B cell (primary cell): ENCODE measurements at regions not wholly inside any gene's neighbourhood (a gene's known extent, or its start where the extent isn't known, plus 50 kb on each side); places are given as distances from the start of the nearest gene placed in this dataset.

Source experiments
- ATAC-seq: fragments of 200-7000 bp; cut with Tn5 transposase; one replicate; pipeline ENCODE4 v1.10.0; 2021; ENCODE audit warnings: low read depth, mild to moderate bottlenecking, moderate number of reproducible peaks, moderate library complexity
- CTCF ChIA-PET: fragments of 350-600 bp; sonication (Branson Sonifier 250); formaldehyde crosslinking; loops from one replicate; lab custom pipeline; 2021; ENCODE audit warnings: antibody characterized with exemption, inconsistent platforms; lab: Charles Lee
- POLR2A ChIA-PET: fragments of 350-600 bp; sonication (Branson Sonifier 250); formaldehyde crosslinking; loops from one replicate; lab custom pipeline; 2021; ENCODE audit warnings: antibody characterized with exemption; lab: Charles Lee
- DNase-seq: peaks from one replicate; pipeline ENCODE4 v3.0.0; 2013
- H2AFZ ChIP-seq: 2 replicates; pipeline ENCODE4 v1.6.1; 2012; ENCODE audit warnings: mild to moderate bottlenecking, low read depth, low read length; ENCODE audit not compliant: insufficient read depth, poor library complexity, severe bottlenecking
- H3K27ac ChIP-seq, 2 donors: 1 replicate in 1 of 2; 2 replicates in 1 of 2; pipeline ENCODE4 v1.5.1; 2012 to 2013; ENCODE audit warnings: low read length in 2 of 2, mild to moderate bottlenecking in 2 of 2, moderate library complexity in 1 of 2
- H3K27me3 ChIP-seq, 4 experiments: fragments of 200-600 bp in 1 of 4; sonication (generic) in 1 of 4; replicated peaks in 1 of 4; 1 replicate in 2 of 4; 2 replicates in 2 of 4; pipeline versions ENCODE4 v1.6.1 to v1.7.0; 2013 to 2016; ENCODE audit warnings: low read length in 3 of 4, mild to moderate bottlenecking in 2 of 4, mixed read lengths in 1 of 4, moderate library complexity in 1 of 4; ENCODE audit not compliant: insufficient read depth in 4 of 4, control insufficient read depth in 3 of 4; ENCODE audit errors: control extremely low read depth in 1 of 4
- H3K36me3 ChIP-seq, 2 experiments: replicated peaks in 1 of 2; 1 replicate in 1 of 2; 2 replicates in 1 of 2; pipeline versions ENCODE4 v1.6.1 to v1.7.1; 2013; ENCODE audit warnings: low read length in 1 of 2; ENCODE audit not compliant: insufficient read depth in 2 of 2, control insufficient read depth in 1 of 2; ENCODE audit errors: control extremely low read depth in 1 of 2, extremely low read depth in 1 of 2
- H3K4me1 ChIP-seq, 2 donors: fragments of 200-600 bp in 1 of 2; sonication (generic) in 1 of 2; 1 replicate in 1 of 2; 2 replicates in 1 of 2; pipeline versions ENCODE4 v1.5.1 to v1.6.1; 2013 to 2017; ENCODE audit warnings: low read length in 2 of 2; ENCODE audit not compliant: control insufficient read depth in 2 of 2, insufficient read depth in 2 of 2
- H3K4me2 ChIP-seq: replicated peaks from 2 replicates; pipeline ENCODE3; 2012; ENCODE audit warnings: mild to moderate bottlenecking, low read depth, low read length; ENCODE audit not compliant: poor library complexity, severe bottlenecking
- H3K4me3 ChIP-seq, 5 experiments: fragments of 200-600 bp in 1 of 5; sonication (generic) in 1 of 5; 1 replicate in 3 of 5; 2 replicates in 2 of 5; pipeline versions ENCODE4 v1.5.1 to v1.7.0; 2011 to 2016; ENCODE audit warnings: low read length in 4 of 5, mild to moderate bottlenecking in 4 of 5, low read depth in 2 of 5, control low read depth in 1 of 5, moderate library complexity in 1 of 5; ENCODE audit not compliant: insufficient read depth in 1 of 5; ENCODE audit errors: control extremely low read depth in 1 of 5, extremely low read depth in 1 of 5
- H3K79me2 ChIP-seq: fragments of 200-600 bp; sonication (generic); one replicate; pipeline ENCODE4 v1.6.0; 2016; ENCODE audit warnings: low read length; ENCODE audit not compliant: control insufficient read depth, insufficient read depth
- H3K9ac ChIP-seq: fragments of 200-600 bp; sonication (generic); 2 replicates; pipeline ENCODE4 v1.6.1; 2017; ENCODE audit warnings: mild to moderate bottlenecking, low read length, moderate library complexity
- H3K9me3 ChIP-seq, 3 donors: one replicate each; pipeline versions ENCODE4 v1.6.1 to v1.7.1; 2013; ENCODE audit warnings: low read length in 2 of 3; ENCODE audit not compliant: control insufficient read depth in 2 of 3, insufficient read depth in 1 of 3; ENCODE audit errors: control extremely low read depth in 1 of 3
- H4K20me1 ChIP-seq: 2 replicates; pipeline ENCODE4 v1.6.0; 2012; ENCODE audit warnings: mild to moderate bottlenecking, low read length; ENCODE audit not compliant: insufficient read depth, control insufficient read depth, poor library complexity, severe bottlenecking
- H3K27ac Mint-ChIP-seq: one replicate; pipeline ENCODE4 v1.8.0; 2021; ENCODE audit warnings: mixed read lengths
- H3K27me3 Mint-ChIP-seq: one replicate; pipeline ENCODE4 v1.8.0; 2021; ENCODE audit warnings: mixed read lengths
- H3K4me1 Mint-ChIP-seq: one replicate; pipeline ENCODE4 v1.8.0; 2021; ENCODE audit warnings: mixed read lengths
- H3K4me3 Mint-ChIP-seq: one replicate; pipeline ENCODE4 v1.8.0; 2021; ENCODE audit warnings: mixed read lengths
- H3K9me3 Mint-ChIP-seq: one replicate; pipeline ENCODE4 v1.8.0; 2022; ENCODE audit warnings: mixed read lengths; ENCODE audit not compliant: insufficient read depth
- CTCF ChIP-seq: fragments of 200-600 bp; IDR thresholded peaks from one replicate; pipeline ENCODE4 v1.8.0; 2022; ENCODE audit warnings: antibody characterized with exemption, mild to moderate bottlenecking
- EZH2 ChIP-seq: IDR thresholded peaks from 2 replicates; pipeline ENCODE4 v1.6.1; 2012; ENCODE audit warnings: borderline replicate concordance, low read depth, mild to moderate bottlenecking, moderate library complexity, low read length; ENCODE audit not compliant: insufficient read depth, poor library complexity, severe bottlenecking
- WGBS: methylation state at CpG from one replicate; pipeline ENCODE4 v1.1.5; 2013; ENCODE audit warnings: missing lambda C conversion rate; ENCODE audit not compliant: insufficient coverage; 5-methylcytosine and 5-hydroxymethylcytosine counted together
- intact Hi-C: fragments of 100-400 bp; cut with micrococcal nuclease; formaldehyde crosslinking; loops from one replicate; pipeline ENCODE4 v1.10.0; 2022

- Histone ChIP-seq H4K20me1 (no peaks in the 10 kb centered on the region), H3K27me3 (no peaks in the 10 kb centered on the region), H3K9ac (no peak overlapping the region), H3K4me1 (no peaks in the 10 kb centered on the region), H3K9me3 (peaks cover 0 to 3% (median 0%) of the 10 kb centered on the region in 3 donors), H3K79me2 (no peaks in the 10 kb centered on the region), H2AFZ (no peak overlapping the region), H3K27ac (no peak overlapping the region), H3K4me2 (no peak overlapping the region), H3K4me3 (no peak overlapping the region), H3K36me3 (no peaks in the 10 kb centered on the region)
- H3K4me1 Mint-ChIP-seq, result no peaks in the 10 kb centered on the region
- H3K27me3 Mint-ChIP-seq, result no peaks in the 10 kb centered on the region
- ChIA-PET POLR2A (no interaction called here), CTCF (no interaction called here)
- no peak overlapping the region for H3K4me3 Mint-ChIP-seq
- intact Hi-C loops, result no loop called here
- H3K27ac Mint-ChIP-seq, result no peak overlapping the region
- DNase-seq (no peak), ATAC-seq (no peak)
- 80% methylated on average over 1 of the region's 3 CpGs for WGBS
- TF ChIP-seq EZH2, result no peak
- TF ChIP-seq CTCF, result no peak
- peaks cover 2% of the 10 kb centered on the region for H3K9me3 Mint-ChIP-seq
These were observed 669.6 kb upstream of the DPPA4 start for GRCh38 chr3:110006913-110007312.

GRCh38 chr3:110015231-110015963 is 678.1 kb upstream of the DPPA4 start:
- Histone ChIP-seq H3K4me3 (no peak overlapping the region), H2AFZ (no peak overlapping the region), H3K9ac (no peak overlapping the region), H3K27ac (no peak overlapping the region), H3K27me3 (no peaks in the 10 kb centered on the region), H3K9me3 (peaks cover 0 to 2% (median 0%) of the 10 kb centered on the region in 3 donors), H4K20me1 (no peaks in the 10 kb centered on the region), H3K79me2 (no peaks in the 10 kb centered on the region), H3K4me2 (no peak overlapping the region), H3K36me3 (no peaks in the 10 kb centered on the region), H3K4me1 (no peaks in the 10 kb centered on the region)
- no peak overlapping the region for H3K27ac Mint-ChIP-seq
- ChIA-PET CTCF (no interaction called here), POLR2A (no interaction called here)
- H3K9me3 Mint-ChIP-seq, result peaks cover 2% of the 10 kb centered on the region
- H3K27me3 Mint-ChIP-seq, result no peaks in the 10 kb centered on the region
- intact Hi-C loops, result no loop called here
- ATAC-seq (no peak), DNase-seq (no peak)
- no peaks in the 10 kb centered on the region for H3K4me1 Mint-ChIP-seq
- no CpG with 5 or more reads among the region's 4 CpGs for WGBS
- H3K4me3 Mint-ChIP-seq, result no peak overlapping the region
- TF ChIP-seq CTCF (no peak), EZH2 (no peak)
